LHCN-M2 (cell line): ENCODE measurements at regions not wholly inside any gene's neighbourhood (a gene's known extent, or its start where the extent isn't known, plus 50 kb on each side); places are given as distances from the start of the nearest gene placed in this dataset.
A peak's percentile ranks its signal among the peaks of the same experiment; 100 is the strongest.

ENCODE experiments used
- DNase-seq: peaks from one replicate; pipeline ENCODE4 v3.0.0-alpha.2; 2012; ENCODE audit warnings: low read depth

GRCh38 chr15:61682891-61683735 is 377.1 kb downstream of the VPS13C start:
- DNase-seq, result no peak

- no peak for DNase-seq
Observed at GRCh38 chr15:61681676-61682075, 378.6 kb downstream of the VPS13C start.

GRCh38 chr15:61681038-61681418 is 379.2 kb downstream of the VPS13C start:
- no peak for DNase-seq

GRCh38 chr15:61680260-61681037 is 379.8 kb downstream of the VPS13C start:
- no peak for DNase-seq

GRCh38 chr15:61671736-61672135 is 388.5 kb downstream of the VPS13C start:
- DNase-seq, result no peak

GRCh38 chr15:61668444-61668843 is 391.8 kb downstream of the VPS13C start:
- no peak for DNase-seq

- no peak for DNase-seq
Observed at GRCh38 chr15:61661791-61662190, 398.5 kb downstream of the VPS13C start.

GRCh38 chr15:61660579-61660978 is 399.7 kb downstream of the VPS13C start:
- peak; percentile 13 for DNase-seq

GRCh38 chr15:61659566-61660190 is 400.6 kb downstream of the VPS13C start:
- DNase-seq, result peak; percentile 5

GRCh38 chr15:61657461-61657860 is 402.8 kb downstream of the VPS13C start:
- no peak for DNase-seq

GRCh38 chr15:61656391-61656790 is 403.9 kb downstream of the VPS13C start:
- no peak for DNase-seq

- DNase-seq, result no peak
Observed at GRCh38 chr15:61655881-61656280, 404.4 kb downstream of the VPS13C start.

- DNase-seq, result no peak
Observed at GRCh38 chr15:61654918-61655317, 405.3 kb downstream of the VPS13C start.

GRCh38 chr15:61654002-61654740 is 406.1 kb downstream of the VPS13C start:
- DNase-seq, result no peak

- DNase-seq, result peak; percentile 25
Observed at GRCh38 chr15:61653110-61653509, 407.1 kb downstream of the VPS13C start.

GRCh38 chr15:61651267-61651666 is 409.0 kb downstream of the VPS13C start:
- no peak for DNase-seq

- no peak for DNase-seq
Observed at GRCh38 chr15:61649046-61649445, 411.2 kb downstream of the VPS13C start.

GRCh38 chr15:61644550-61644949 is 415.4 kb upstream of the RORA start:
- no peak for DNase-seq

- no peak for DNase-seq
Observed at GRCh38 chr15:61641645-61642044, 412.5 kb upstream of the RORA start.

GRCh38 chr15:61640756-61641155 is 411.7 kb upstream of the RORA start:
- DNase-seq, result no peak

- no peak for DNase-seq
Observed at GRCh38 chr15:61639491-61639890, 410.4 kb upstream of the RORA start.

- no peak for DNase-seq
Observed at GRCh38 chr15:61634837-61635236, 405.7 kb upstream of the RORA start.
